Hematopoietic multipotent progenitor cell treated with erythropoietin and hydrocortisone succinate and interleukin-3 and kit ligand, for 6 days (in vitro differentiated cells): ENCODE measurements at regions not wholly inside any gene's neighbourhood (a gene's known extent, or its start where the extent isn't known, plus 50 kb on each side); places are given as distances from the start of the nearest gene placed in this dataset.
A peak's percentile ranks its signal among the peaks of the same experiment; 100 is the strongest.

Experiments
- DNase-seq: peaks from one replicate; pipeline ENCODE4 v3.0.0-alpha.2; 2015

- DNase-seq, result no peak
Measured at GRCh38 chr2:6213056-6213780, 521.0 kb downstream of the SOX11 start.

- DNase-seq, result no peak
Measured at GRCh38 chr2:6214471-6214870, 522.3 kb downstream of the SOX11 start.

GRCh38 chr2:6215053-6215452, 522.9 kb downstream of the SOX11 start:
- no peak for DNase-seq

- DNase-seq, result no peak
Measured at GRCh38 chr2:6216234-6216633, 524.0 kb downstream of the SOX11 start.

GRCh38 chr2:6218926-6219325, 526.7 kb downstream of the SOX11 start:
- no peak for DNase-seq

- DNase-seq, result no peak
Measured at GRCh38 chr2:6219906-6220305, 527.7 kb downstream of the SOX11 start.

GRCh38 chr2:6222296-6222695, 530.1 kb downstream of the SOX11 start:
- DNase-seq, result no peak

GRCh38 chr2:6224267-6224666, 532.1 kb downstream of the SOX11 start:
- no peak for DNase-seq

GRCh38 chr2:6228251-6228650, 536.1 kb downstream of the SOX11 start:
- no peak for DNase-seq

GRCh38 chr2:6231166-6231565, 539.0 kb downstream of the SOX11 start:
- DNase-seq, result no peak

- DNase-seq, result no peak
Measured at GRCh38 chr2:6233993-6234392, 541.8 kb downstream of the SOX11 start.

- DNase-seq, result no peak
Measured at GRCh38 chr2:6234702-6235101, 542.5 kb downstream of the SOX11 start.

GRCh38 chr2:6236317-6236716, 544.1 kb downstream of the SOX11 start:
- no peak for DNase-seq

GRCh38 chr2:6237039-6237660, 545.0 kb downstream of the SOX11 start:
- DNase-seq, result no peak

- no peak for DNase-seq
Measured at GRCh38 chr2:6249557-6249956, 557.4 kb downstream of the SOX11 start.

- no peak for DNase-seq
Measured at GRCh38 chr2:6254441-6254840, 562.3 kb downstream of the SOX11 start.

GRCh38 chr2:6264198-6264597, 572.0 kb downstream of the SOX11 start:
- DNase-seq, result no peak

- DNase-seq, result no peak
Measured at GRCh38 chr2:6281524-6281923, 584.2 kb downstream of the CMPK2 start.

GRCh38 chr2:6283259-6283658, 582.4 kb downstream of the CMPK2 start:
- DNase-seq, result no peak

GRCh38 chr2:6287406-6287805, 578.3 kb downstream of the CMPK2 start:
- DNase-seq, result no peak

- no peak for DNase-seq
Measured at GRCh38 chr2:6288791-6289190, 576.9 kb downstream of the CMPK2 start.

GRCh38 chr2:6290217-6291015, 575.3 kb downstream of the CMPK2 start:
- peak; percentile 20 for DNase-seq

- no peak for DNase-seq
Measured at GRCh38 chr2:6294791-6295190, 570.9 kb downstream of the CMPK2 start.

GRCh38 chr2:6297238-6297637, 568.5 kb downstream of the CMPK2 start:
- DNase-seq, result no peak
